H1 (cell line): ENCODE measurements at regions not wholly inside any gene's neighbourhood (a gene's known extent, or its start where the extent isn't known, plus 50 kb on each side); places are given as distances from the start of the nearest gene placed in this dataset.

Experiments
- HDAC2 ChIP-seq, 2 experiments: fragments of 300-600 bp in 1 of 2; sonication (generic) in 1 of 2; IDR thresholded peaks; 2 replicates each; pipeline ENCODE4 v1.6.1; 2011 to 2012; ENCODE audit warnings: low read depth in 2 of 2, low read length in 2 of 2, mild to moderate bottlenecking in 2 of 2, moderate library complexity in 2 of 2, borderline replicate concordance in 1 of 2, inconsistent platforms in 1 of 2
- HDAC6 ChIP-seq: IDR thresholded peaks from one replicate; pipeline ENCODE4 v1.7.1; 2012; ENCODE audit warnings: low read depth, mild to moderate bottlenecking, inconsistent platforms, low read length, moderate library complexity
- SUZ12 ChIP-seq: fragments of 200-600 bp; sonication (generic); IDR thresholded peaks from 2 replicates; pipeline ENCODE4 v1.6.1; 2012; ENCODE audit warnings: mild to moderate bottlenecking, inconsistent platforms, low read length, moderate library complexity, mixed read lengths
- YY1 ChIP-seq: IDR thresholded peaks from 2 replicates; pipeline ENCODE4 v1.6.1; 2011; ENCODE audit warnings: low read depth, mild to moderate bottlenecking, low read length

DNA sequence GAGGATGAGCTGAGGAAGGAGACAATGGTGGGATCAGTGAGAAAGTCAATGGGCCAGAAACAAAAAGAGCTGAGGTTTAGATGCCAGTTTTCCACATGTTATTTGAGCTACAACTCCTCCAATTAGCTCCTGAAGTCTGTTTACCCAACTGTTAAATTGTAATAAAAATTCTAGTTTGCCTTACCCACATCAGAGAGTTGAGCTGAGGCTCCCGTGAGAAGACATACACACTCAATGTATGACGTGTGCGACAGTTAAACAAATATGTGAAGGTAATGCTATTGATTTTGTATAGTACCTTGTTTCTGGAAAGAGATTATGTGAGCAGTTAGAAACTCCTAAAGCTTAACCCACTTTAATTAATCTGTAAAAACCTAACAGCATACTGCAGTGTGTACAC, 318.1 kb upstream of the GRM7 start (continued):
- TF ChIP-seq HDAC2 (IDR thresholded peaks at IDR 0.05; ENCODE audit: borderline replicate concordance in 1 of 2, low read depth in 2 of 2, low read length in 2 of 2) (no peak), YY1 (no peak), HDAC6 (no peak), SUZ12 (no peak)
- TF ChIP-seq, all 59 proteins: peak for 0
